ENCODE measurements at regions not wholly inside any gene's neighbourhood (a gene's known extent, or its start where the extent isn't known, plus 50 kb on each side); places are given as distances from the start of the nearest gene placed in this dataset.

DNA sequence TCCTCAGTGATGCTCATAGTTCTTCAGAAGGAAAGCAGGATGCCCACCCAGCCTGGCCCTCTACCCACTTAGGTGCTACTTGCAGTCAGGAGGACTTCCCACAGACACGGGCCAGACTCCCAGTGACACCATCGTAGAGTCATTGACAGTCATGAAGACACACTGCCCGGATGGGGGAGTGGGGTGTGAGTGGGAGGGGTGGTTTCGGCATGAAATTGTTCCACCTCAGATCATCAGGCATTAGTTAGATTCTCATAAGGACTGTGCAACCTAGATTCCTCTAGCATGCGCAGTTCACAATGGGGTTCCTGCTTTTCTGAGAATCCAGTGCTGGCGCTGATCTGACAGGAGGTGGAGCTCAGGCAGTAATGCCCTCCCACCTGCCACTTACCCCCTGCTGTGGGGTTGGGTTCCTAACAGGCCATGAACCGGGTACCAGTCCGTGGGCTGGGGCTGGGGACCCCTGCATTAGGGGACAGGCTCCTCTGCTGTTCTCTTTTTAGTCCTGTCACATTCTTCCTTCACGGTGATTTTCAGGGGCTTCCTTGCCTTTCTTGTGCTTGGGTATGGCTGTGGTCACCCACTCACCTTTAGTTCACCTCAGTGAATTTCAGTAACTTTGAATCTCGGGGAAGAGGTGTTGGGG is 88.2 kb upstream of the ANKRD55 start:
- no peak overlapping the region for H2AFZ ChIP-seq (ENCODE audit: low read length)
- H3K36me3 ChIP-seq (ENCODE audit: control insufficient read depth, insufficient read depth, low read length) = no peaks in the 10 kb centered on the region
- H4K20me1 ChIP-seq (ENCODE audit: control insufficient read depth, extremely low read depth, insufficient read depth, low read length) = no peaks in the 10 kb centered on the region
- H3K9me3 ChIP-seq (ENCODE audit: control insufficient read depth, insufficient read depth, low read depth, low read length) = no peaks in the 10 kb centered on the region
- no peak overlapping the region for H3K27ac ChIP-seq (ENCODE audit: insufficient read depth, low read length)
- H3K79me2 ChIP-seq (ENCODE audit: control insufficient read depth, insufficient read depth, low read length) = no peaks in the 10 kb centered on the region
- no peak overlapping the region for H3K4me2 ChIP-seq (ENCODE audit: extremely low read depth, insufficient read depth, low read length)
- no peaks in the 10 kb centered on the region for H3K27me3 ChIP-seq (ENCODE audit: control insufficient read depth, insufficient read depth, low read length)
- no peak for DNase-seq (ENCODE audit: low read depth in 2 of 2)
- no peak for TF ChIP-seq EZH2 (IDR thresholded peaks at IDR 0.05; ENCODE audit: low read length, missing control alignments)
- TF ChIP-seq, protein P1, sequence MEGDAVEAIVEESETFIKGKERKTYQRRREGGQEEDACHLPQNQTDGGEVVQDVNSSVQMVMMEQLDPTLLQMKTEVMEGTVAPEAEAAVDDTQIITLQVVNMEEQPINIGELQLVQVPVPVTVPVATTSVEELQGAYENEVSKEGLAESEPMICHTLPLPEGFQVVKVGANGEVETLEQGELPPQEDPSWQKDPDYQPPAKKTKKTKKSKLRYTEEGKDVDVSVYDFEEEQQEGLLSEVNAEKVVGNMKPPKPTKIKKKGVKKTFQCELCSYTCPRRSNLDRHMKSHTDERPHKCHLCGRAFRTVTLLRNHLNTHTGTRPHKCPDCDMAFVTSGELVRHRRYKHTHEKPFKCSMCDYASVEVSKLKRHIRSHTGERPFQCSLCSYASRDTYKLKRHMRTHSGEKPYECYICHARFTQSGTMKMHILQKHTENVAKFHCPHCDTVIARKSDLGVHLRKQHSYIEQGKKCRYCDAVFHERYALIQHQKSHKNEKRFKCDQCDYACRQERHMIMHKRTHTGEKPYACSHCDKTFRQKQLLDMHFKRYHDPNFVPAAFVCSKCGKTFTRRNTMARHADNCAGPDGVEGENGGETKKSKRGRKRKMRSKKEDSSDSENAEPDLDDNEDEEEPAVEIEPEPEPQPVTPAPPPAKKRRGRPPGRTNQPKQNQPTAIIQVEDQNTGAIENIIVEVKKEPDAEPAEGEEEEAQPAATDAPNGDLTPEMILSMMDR (conservative IDR thresholded peaks at IDR 0.05 in 1 of 2, IDR thresholded peaks at IDR 0.05 in 1 of 2; ENCODE audit: low read depth in 1 of 2, low read length in 2 of 2) = no peak
- no peak overlapping the region for H3K4me3 ChIP-seq (replicated peaks in 1 of 4; ENCODE audit: control extremely low read depth in 1 of 4, insufficient read depth in 1 of 4, low read depth in 3 of 4, low read length in 4 of 4)
- H3K9ac ChIP-seq (ENCODE audit: insufficient read depth, low read length) = no peak overlapping the region
- H3K4me1 ChIP-seq (ENCODE audit: control insufficient read depth, extremely low read depth, insufficient read depth, low read length) = peaks cover 6% of the 10 kb centered on the region

DNA sequence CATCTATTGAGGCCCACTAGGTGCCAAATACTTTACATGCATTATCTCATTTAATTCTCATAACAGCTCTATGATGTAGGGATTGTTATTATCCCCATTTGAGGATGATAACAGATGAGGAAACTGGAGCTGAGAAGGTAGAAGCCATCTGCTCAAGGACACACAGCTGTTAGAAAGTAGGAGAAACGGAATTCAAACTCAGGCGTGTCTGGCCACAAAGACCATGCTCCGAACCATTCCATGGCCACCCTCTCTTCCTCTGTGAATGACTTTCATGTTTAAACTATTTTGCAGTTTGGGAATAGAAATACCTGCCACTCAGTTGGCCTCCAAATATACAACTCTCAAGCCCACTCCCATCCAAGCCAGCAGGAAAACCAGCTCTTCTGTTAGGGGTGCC is 87.6 kb upstream of the ANKRD55 start:
- no peak for TF ChIP-seq EZH2 (IDR thresholded peaks at IDR 0.05; ENCODE audit: low read length, missing control alignments)
- Histone ChIP-seq H2AFZ (ENCODE audit: low read length) (no peak overlapping the region), H3K9ac (ENCODE audit: insufficient read depth, low read length) (no peak overlapping the region), H3K4me3 (replicated peaks in 1 of 4; ENCODE audit: control extremely low read depth in 1 of 4, insufficient read depth in 1 of 4, low read depth in 3 of 4, low read length in 4 of 4) (no peak overlapping the region), H3K27ac (ENCODE audit: insufficient read depth, low read length) (no peak overlapping the region), H3K27me3 (ENCODE audit: control insufficient read depth, insufficient read depth, low read length) (no peaks in the 10 kb centered on the region), H3K4me1 (ENCODE audit: control insufficient read depth, extremely low read depth, insufficient read depth, low read length) (peaks cover 6% of the 10 kb centered on the region), H3K36me3 (ENCODE audit: control insufficient read depth, insufficient read depth, low read length) (no peaks in the 10 kb centered on the region), H4K20me1 (ENCODE audit: control insufficient read depth, extremely low read depth, insufficient read depth, low read length) (no peaks in the 10 kb centered on the region), H3K79me2 (ENCODE audit: control insufficient read depth, insufficient read depth, low read length) (no peaks in the 10 kb centered on the region), H3K9me3 (ENCODE audit: control insufficient read depth, insufficient read depth, low read depth, low read length) (no peaks in the 10 kb centered on the region), H3K4me2 (ENCODE audit: extremely low read depth, insufficient read depth, low read length) (no peak overlapping the region)
- no peak for DNase-seq (ENCODE audit: low read depth in 2 of 2)

DNA sequence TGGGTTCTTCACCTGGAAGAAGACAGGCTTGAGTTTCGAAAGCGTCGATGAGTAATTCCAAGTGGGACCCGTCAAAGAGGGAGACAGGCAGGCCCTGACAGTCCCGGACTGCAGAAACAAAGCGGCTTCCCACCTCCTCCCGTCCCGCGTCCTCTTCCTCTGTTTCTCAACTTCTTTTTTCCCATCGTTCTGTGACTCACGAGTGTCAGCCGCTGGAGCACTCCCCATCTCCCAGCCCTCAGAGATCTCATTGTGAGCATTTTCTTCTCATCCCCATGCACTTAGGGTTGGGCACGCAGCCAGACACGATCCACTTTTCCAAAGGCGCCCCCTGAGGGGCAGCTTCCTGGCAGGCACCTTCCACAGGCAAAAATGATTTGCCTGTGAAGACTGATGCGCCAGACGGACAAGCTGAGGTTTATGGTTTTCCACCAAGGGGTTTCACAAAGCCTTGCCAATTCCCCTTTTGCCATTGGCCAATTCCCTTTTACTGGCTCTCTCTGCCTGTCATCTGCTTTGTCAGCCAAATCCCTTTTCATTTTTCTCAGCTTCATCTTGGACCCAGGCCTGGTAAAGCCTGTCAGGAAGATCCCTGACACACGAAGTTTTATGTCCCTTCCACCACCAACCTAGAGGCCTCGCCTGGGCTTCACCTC is 86.5 kb upstream of the ANKRD55 start:
- Histone ChIP-seq H3K27me3 (ENCODE audit: control insufficient read depth, insufficient read depth, low read length) (no peaks in the 10 kb centered on the region), H3K4me3 (replicated peaks in 1 of 4; ENCODE audit: control extremely low read depth in 1 of 4, insufficient read depth in 1 of 4, low read depth in 3 of 4, low read length in 4 of 4) (no peak overlapping the region), H3K27ac (ENCODE audit: insufficient read depth, low read length) (no peak overlapping the region), H4K20me1 (ENCODE audit: control insufficient read depth, extremely low read depth, insufficient read depth, low read length) (no peaks in the 10 kb centered on the region), H3K4me2 (ENCODE audit: extremely low read depth, insufficient read depth, low read length) (peak overlapping the region; percentile 57), H2AFZ (ENCODE audit: low read length) (peak overlapping the region; percentile 37), H3K79me2 (ENCODE audit: control insufficient read depth, insufficient read depth, low read length) (no peaks in the 10 kb centered on the region), H3K9me3 (ENCODE audit: control insufficient read depth, insufficient read depth, low read depth, low read length) (no peaks in the 10 kb centered on the region), H3K4me1 (ENCODE audit: control insufficient read depth, extremely low read depth, insufficient read depth, low read length) (peaks cover 6% of the 10 kb centered on the region), H3K9ac (ENCODE audit: insufficient read depth, low read length) (no peak overlapping the region), H3K36me3 (ENCODE audit: control insufficient read depth, insufficient read depth, low read length) (no peaks in the 10 kb centered on the region)
- peak; percentile 36 to 62 for DNase-seq (ENCODE audit: low read depth in 2 of 2)
- TF ChIP-seq, protein P1 (conservative IDR thresholded peaks at IDR 0.05 in 1 of 2, IDR thresholded peaks at IDR 0.05 in 1 of 2; ENCODE audit: low read depth in 1 of 2, low read length in 2 of 2) = no peak
- TF ChIP-seq EZH2 (IDR thresholded peaks at IDR 0.05; ENCODE audit: low read length, missing control alignments) = no peak

Measured in fibroblast of lung (primary cell).